CD4-positive, alpha-beta memory T cell (primary cell): ENCODE measurements at regions not wholly inside any gene's neighbourhood (a gene's known extent, or its start where the extent isn't known, plus 50 kb on each side); places are given as distances from the start of the nearest gene placed in this dataset.
"Not testable (repeated sequence)": the region's sequence is repeated elsewhere in the genome, so short reads cannot be mapped to it uniquely, and the experiment has no call there.

ENCODE experiments used
- CTCF ChIA-PET: fragments of 350-600 bp; sonication (Branson Sonifier 250); formaldehyde crosslinking; loops from one replicate; lab custom pipeline; 2021; ENCODE audit warnings: inconsistent platforms; ENCODE audit not compliant: partially characterized antibody; lab: Charles Lee
- POLR2A ChIA-PET: fragments of 350-600 bp; sonication (Branson Sonifier 250); formaldehyde crosslinking; loops from one replicate; lab custom pipeline; 2021; ENCODE audit not compliant: partially characterized antibody; lab: Charles Lee
- DNase-seq, 5 donors: peaks; one replicate each; pipeline versions ENCODE4 v3.0.0 to v3.0.0-alpha.2; 2020 to 2022; ENCODE audit warnings: mixed read lengths in 1 of 5
- H3K27ac ChIP-seq: one replicate; pipeline ENCODE4 v1.7.0; 2013; ENCODE audit warnings: low read depth, low read length
- H3K27me3 ChIP-seq: 2 replicates; pipeline ENCODE4 v1.7.0; 2013; ENCODE audit warnings: mild to moderate bottlenecking, low read length, moderate library complexity; ENCODE audit not compliant: insufficient read depth
- H3K36me3 ChIP-seq: 2 replicates; pipeline ENCODE4 v1.7.0; 2013; ENCODE audit warnings: mild to moderate bottlenecking, low read length, moderate library complexity; ENCODE audit not compliant: insufficient read depth
- H3K4me1 ChIP-seq: 2 replicates; pipeline ENCODE4 v1.7.0; 2013; ENCODE audit warnings: mild to moderate bottlenecking, low read length, moderate library complexity; ENCODE audit not compliant: insufficient read depth
- H3K4me3 ChIP-seq, 2 donors: one replicate each; pipeline ENCODE4 v1.7.0; 2013; ENCODE audit warnings: low read length in 2 of 2, mild to moderate bottlenecking in 1 of 2
- H3K9me3 ChIP-seq, 2 donors: one replicate each; pipeline ENCODE4 v1.7.0; 2013; ENCODE audit warnings: low read length in 2 of 2, control low read depth in 1 of 2; ENCODE audit not compliant: control insufficient read depth in 1 of 2
- H3K27ac Mint-ChIP-seq, 7 donors: one replicate each; pipeline ENCODE4 v1.8.0; 2020 to 2021; ENCODE audit warnings: mixed read lengths in 7 of 7, mild to moderate bottlenecking in 6 of 7, inconsistent platforms in 3 of 7, moderate library complexity in 3 of 7
- H3K27me3 Mint-ChIP-seq, 2 donors: one replicate each; pipeline ENCODE4 v1.8.0; 2020 to 2021; ENCODE audit warnings: mixed read lengths in 2 of 2
- H3K36me3 Mint-ChIP-seq, 2 donors: one replicate each; pipeline ENCODE4 v1.8.0; 2020 to 2021; ENCODE audit warnings: mixed read lengths in 2 of 2, inconsistent platforms in 1 of 2, mild to moderate bottlenecking in 1 of 2
- H3K4me1 Mint-ChIP-seq, 4 donors: one replicate each; pipeline ENCODE4 v1.8.0; 2020 to 2021; ENCODE audit warnings: mixed read lengths in 4 of 4, mild to moderate bottlenecking in 1 of 4
- H3K4me3 Mint-ChIP-seq, 8 donors: one replicate each; pipeline ENCODE4 v1.8.0; 2020 to 2021; ENCODE audit warnings: mixed read lengths in 8 of 8, mild to moderate bottlenecking in 7 of 8, moderate library complexity in 6 of 8, inconsistent platforms in 3 of 8
- H3K9me3 Mint-ChIP-seq, 8 donors: one replicate each; pipeline ENCODE4 v1.8.0; 2020 to 2021; ENCODE audit warnings: mixed read lengths in 8 of 8, mild to moderate bottlenecking in 5 of 8, inconsistent platforms in 3 of 8, moderate library complexity in 1 of 8
- intact Hi-C: fragments of 100-400 bp; cut with micrococcal nuclease; formaldehyde crosslinking; loops from one replicate; pipeline ENCODE4 v1.15.1; 2023

DNA sequence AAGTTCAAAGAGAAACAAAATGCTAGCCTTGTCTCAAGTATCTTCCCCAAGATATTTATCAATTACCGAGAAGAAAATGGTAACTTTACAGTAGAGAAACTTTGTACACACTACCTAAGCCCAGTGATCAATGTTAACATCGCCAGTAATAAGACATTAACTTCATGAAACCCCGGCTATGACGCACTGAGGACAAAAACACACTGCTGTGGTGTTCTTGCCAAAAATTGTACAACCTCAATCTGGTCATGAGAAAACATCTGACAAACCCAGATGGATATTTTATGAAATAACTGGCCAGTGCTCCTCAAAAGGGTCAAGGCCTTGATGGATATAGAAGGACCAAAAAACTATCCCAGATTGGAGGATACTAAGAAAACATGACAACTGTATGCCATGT lies 85.5 kb upstream of the DTNBP1 start:
- Histone ChIP-seq H3K4me3 (no peak overlapping the region), H3K27me3 (no peaks in the 10 kb centered on the region), H3K9me3 (no peaks in the 10 kb centered on the region), H3K4me1 (no peaks in the 10 kb centered on the region), H3K27ac (no peak overlapping the region), H3K36me3 (no peaks in the 10 kb centered on the region)
- H3K4me3 Mint-ChIP-seq: no peak overlapping the region
- H3K27ac Mint-ChIP-seq: no peak overlapping the region
- peaks cover 1 to 4% of the 10 kb centered on the region in 2 donors for H3K27me3 Mint-ChIP-seq
- CTCF ChIA-PET: no interaction called here
- no peaks in the 10 kb centered on the region for H3K9me3 Mint-ChIP-seq
- no peaks in the 10 kb centered on the region for H3K4me1 Mint-ChIP-seq
- POLR2A ChIA-PET: no interaction called here
- intact Hi-C loops: no loop called here
- DNase-seq: no peak
- no peaks in the 10 kb centered on the region for H3K36me3 Mint-ChIP-seq

DNA sequence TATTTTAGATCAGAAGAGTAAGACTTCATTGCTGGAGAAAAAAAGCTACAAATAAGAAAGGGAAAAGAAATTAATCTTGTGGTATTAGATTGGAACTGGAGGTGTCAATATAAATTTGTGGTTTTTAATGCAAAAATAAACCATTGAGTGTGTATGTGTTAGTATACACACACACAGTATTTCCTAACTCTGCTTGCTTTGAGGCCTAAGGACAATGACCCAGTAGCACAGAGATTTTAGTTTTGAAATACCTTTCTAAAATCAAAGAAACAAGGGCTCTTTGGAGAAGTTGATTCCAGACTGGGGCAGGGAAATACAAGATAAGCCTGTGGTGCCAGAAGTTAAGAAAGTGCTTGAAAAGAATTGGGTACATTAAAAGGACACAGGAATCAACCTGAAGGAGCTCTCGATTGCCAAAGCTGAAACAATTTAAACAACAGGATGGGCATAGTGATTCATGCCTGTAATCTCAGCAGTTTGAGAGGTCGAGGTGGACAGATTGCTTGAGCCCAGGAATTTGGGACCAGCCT lies 84.6 kb upstream of the DTNBP1 start:
- Histone ChIP-seq H3K36me3 (no peaks in the 10 kb centered on the region), H3K4me3 (no peak overlapping the region), H3K4me1 (no peaks in the 10 kb centered on the region), H3K27me3 (no peaks in the 10 kb centered on the region), H3K9me3 (no peaks in the 10 kb centered on the region), H3K27ac (no peak overlapping the region)
- H3K27me3 Mint-ChIP-seq: peaks cover 1 to 6% of the 10 kb centered on the region in 2 donors
- H3K36me3 Mint-ChIP-seq: no peaks in the 10 kb centered on the region
- intact Hi-C loops: no loop called here
- ChIA-PET CTCF (no interaction called here), POLR2A (no interaction called here)
- H3K27ac Mint-ChIP-seq: no peak overlapping the region
- H3K9me3 Mint-ChIP-seq: no peaks in the 10 kb centered on the region
- no peak for DNase-seq
- H3K4me1 Mint-ChIP-seq: no peaks in the 10 kb centered on the region
- no peak overlapping the region for H3K4me3 Mint-ChIP-seq

DNA sequence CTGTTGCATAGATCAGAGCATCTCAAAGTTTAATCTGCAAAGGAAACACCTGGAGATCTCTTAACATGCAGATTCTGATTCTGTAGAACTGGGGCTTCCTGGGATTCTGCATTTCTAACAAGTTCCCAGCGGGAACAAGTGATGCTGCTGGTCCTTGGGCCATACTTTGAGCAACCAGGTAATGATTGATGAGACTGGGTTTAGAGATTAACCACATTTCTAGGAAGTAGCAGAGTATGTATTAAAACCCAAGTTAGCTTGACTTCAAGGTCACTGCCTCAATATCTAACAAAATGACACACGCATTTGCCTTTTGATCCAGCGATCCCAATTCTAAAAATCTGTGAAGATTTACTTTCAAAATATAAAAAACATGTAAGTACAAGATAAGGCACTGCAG lies 83.0 kb upstream of the DTNBP1 start:
- intact Hi-C loops: no loop called here
- CTCF ChIA-PET: no interaction called here

DNA sequence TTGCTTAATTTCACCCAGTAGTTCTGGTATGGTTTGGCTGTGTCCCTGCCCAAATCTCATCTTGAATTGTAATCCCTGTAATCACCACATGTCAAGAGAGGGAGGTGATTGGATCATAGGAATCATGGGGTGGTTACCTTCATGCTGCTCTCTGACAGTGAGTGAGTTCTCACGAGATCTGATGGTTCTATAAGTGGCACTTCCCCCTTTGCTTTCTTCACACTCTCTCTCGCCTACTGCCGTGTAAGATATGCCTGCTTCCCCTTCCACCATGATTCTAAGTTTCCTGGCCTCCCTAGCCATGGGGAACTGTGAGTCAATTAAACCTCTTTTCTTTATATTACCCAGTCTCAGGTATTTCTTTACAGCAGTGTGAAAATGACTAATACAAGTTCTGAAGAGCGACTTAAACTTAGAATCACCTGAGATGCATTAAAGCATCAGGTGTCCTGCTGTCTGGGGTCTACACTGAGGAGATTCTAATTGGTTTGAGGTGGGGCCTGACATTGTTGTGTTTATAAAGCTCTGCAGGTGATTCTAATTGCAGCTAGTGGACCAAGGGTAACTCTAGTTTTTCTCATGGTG lies 82.1 kb upstream of the DTNBP1 start:
- Histone ChIP-seq H3K4me3 (no peak overlapping the region), H3K4me1 (no peaks in the 10 kb centered on the region), H3K9me3 (no peaks in the 10 kb centered on the region), H3K36me3 (no peaks in the 10 kb centered on the region), H3K27ac (no peak overlapping the region), H3K27me3 (no peaks in the 10 kb centered on the region)
- Mint-ChIP-seq H3K4me1 (no peaks in the 10 kb centered on the region), H3K27ac (no peak overlapping the region), H3K36me3 (no peaks in the 10 kb centered on the region), H3K9me3 (peaks cover 0 to 2% (median 0%) of the 10 kb centered on the region in 8 donors), H3K27me3 (peaks cover 1 to 6% of the 10 kb centered on the region in 2 donors), H3K4me3 (no peak overlapping the region)
- ChIA-PET POLR2A (no interaction called here), CTCF (no interaction called here)
- intact Hi-C loops: no loop called here
- no peak for DNase-seq

More for the DNA sequence above, 83.0 kb upstream of the DTNBP1 start:
- Histone ChIP-seq H3K36me3 (no peaks in the 10 kb centered on the region), H3K27ac (no peak overlapping the region), H3K4me1 (no peaks in the 10 kb centered on the region), H3K27me3 (no peaks in the 10 kb centered on the region), H3K9me3 (no peaks in the 10 kb centered on the region), H3K4me3 (no peak overlapping the region)
- DNase-seq: no peak
- Mint-ChIP-seq H3K9me3 (no peaks in the 10 kb centered on the region), H3K36me3 (no peaks in the 10 kb centered on the region), H3K4me1 (no peaks in the 10 kb centered on the region), H3K27me3 (peaks cover 1 to 6% of the 10 kb centered on the region in 2 donors), H3K4me3 (no peak overlapping the region), H3K27ac (no peak overlapping the region)
- POLR2A ChIA-PET: no interaction called here

DNA sequence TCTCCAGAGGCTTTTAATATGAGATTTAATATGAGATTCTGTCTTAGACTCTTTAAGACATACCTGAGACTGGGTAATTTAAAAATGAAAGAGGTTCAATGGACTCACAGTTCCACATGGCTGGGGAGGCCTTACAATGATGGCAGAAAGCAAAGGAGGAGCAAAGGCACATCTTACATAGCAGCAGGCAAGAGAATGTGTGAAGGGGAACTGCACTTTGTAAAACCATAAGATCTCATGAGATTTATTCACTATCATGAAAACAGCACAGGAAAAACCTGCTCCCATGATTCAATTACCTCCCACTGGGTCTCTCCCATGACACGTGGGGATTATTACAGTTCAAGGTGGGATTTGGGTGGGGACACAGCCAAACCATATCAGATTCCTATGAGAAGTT lies 79.2 kb upstream of the DTNBP1 start:
- POLR2A ChIA-PET, H3K4me1 ChIP-seq, H3K27ac ChIP-seq, CTCF ChIA-PET, H3K4me3 Mint-ChIP-seq, H3K36me3 Mint-ChIP-seq, H3K36me3 ChIP-seq, H3K9me3 ChIP-seq, H3K4me1 Mint-ChIP-seq, H3K27me3 ChIP-seq, intact Hi-C loops, H3K9me3 Mint-ChIP-seq, DNase-seq, H3K4me3 ChIP-seq, H3K27me3 Mint-ChIP-seq, H3K27ac Mint-ChIP-seq: not testable (repeated sequence)

DNA sequence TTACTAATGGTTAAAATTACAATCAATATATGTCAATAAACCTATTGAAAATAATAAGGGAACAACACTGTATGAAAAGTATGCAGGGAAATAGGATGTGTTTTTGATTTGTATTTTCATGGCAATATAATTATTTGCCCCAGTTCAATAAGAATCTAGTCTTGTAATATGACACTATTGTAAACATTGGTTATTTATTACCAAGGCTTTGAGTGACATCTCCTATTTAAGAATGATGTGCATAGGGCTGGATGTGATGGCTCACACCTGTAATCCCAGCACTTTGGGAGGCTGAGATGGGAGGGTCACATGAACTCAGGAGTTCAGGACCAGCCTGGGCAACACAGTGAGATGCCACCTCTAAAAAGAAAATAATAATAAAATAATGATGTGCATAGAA lies 78.6 kb upstream of the DTNBP1 start:
- no peak overlapping the region for H3K27ac Mint-ChIP-seq

DNA sequence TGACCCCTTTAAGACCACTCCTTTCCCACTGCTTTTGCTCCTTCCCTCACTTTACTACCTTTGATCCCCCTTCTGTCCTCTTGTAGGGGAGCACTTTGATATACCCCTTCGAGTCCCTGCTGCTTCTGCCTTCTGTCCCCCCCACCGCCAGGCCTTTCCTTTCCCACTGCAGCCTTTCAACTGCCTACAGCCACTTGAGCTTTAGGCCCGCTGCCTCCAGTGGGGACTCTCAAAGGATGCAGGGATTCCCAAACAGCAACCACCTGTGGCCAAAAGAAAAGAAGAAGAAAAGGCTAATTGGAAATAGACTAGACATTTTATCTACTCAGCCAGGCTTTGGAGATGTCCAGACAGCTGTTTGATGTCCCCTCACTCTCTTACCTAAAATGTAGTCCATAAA lies 77.0 kb upstream of the DTNBP1 start:
- H3K4me1 Mint-ChIP-seq: peaks cover 3 to 8% (median 4%) of the 10 kb centered on the region in 4 donors
- no peaks in the 10 kb centered on the region for H3K36me3 Mint-ChIP-seq
- no peak overlapping the region for H3K27ac ChIP-seq
- no peak overlapping the region for H3K27ac Mint-ChIP-seq
- intact Hi-C loops: no loop called here
- H3K36me3 ChIP-seq: no peaks in the 10 kb centered on the region
- no peak overlapping the region for H3K4me3 Mint-ChIP-seq
- H3K9me3 ChIP-seq: no peaks in the 10 kb centered on the region
- no peak for DNase-seq
- H3K9me3 Mint-ChIP-seq: peaks cover 0 to 3% (median 0%) of the 10 kb centered on the region in 8 donors
- H3K27me3 Mint-ChIP-seq: peaks cover under 1 to 9% of the 10 kb centered on the region in 2 donors
- CTCF ChIA-PET: no interaction called here
- H3K4me1 ChIP-seq: no peaks in the 10 kb centered on the region
- POLR2A ChIA-PET: no interaction called here
- no peaks in the 10 kb centered on the region for H3K27me3 ChIP-seq
- no peak overlapping the region for H3K4me3 ChIP-seq

More for the DNA sequence above, 78.6 kb upstream of the DTNBP1 start:
- intact Hi-C loops: no loop called here
- DNase-seq: no peak
- no peaks in the 10 kb centered on the region for H3K9me3 ChIP-seq
- H3K4me1 ChIP-seq: no peaks in the 10 kb centered on the region
- Mint-ChIP-seq H3K4me3 (no peak overlapping the region), H3K36me3 (no peaks in the 10 kb centered on the region), H3K27me3 (peaks cover 1 to 9% of the 10 kb centered on the region in 2 donors), H3K9me3 (peaks cover 0 to 3% (median 0%) of the 10 kb centered on the region in 8 donors), H3K4me1 (no peaks in the 10 kb centered on the region)
- H3K27ac ChIP-seq: no peak overlapping the region
- ChIA-PET CTCF (no interaction called here), POLR2A (no interaction called here)
- no peaks in the 10 kb centered on the region for H3K36me3 ChIP-seq
- H3K27me3 ChIP-seq: no peaks in the 10 kb centered on the region
- H3K4me3 ChIP-seq: no peak overlapping the region
